Hepatocyte (in vitro differentiated cells): ENCODE measurements at regions not wholly inside any gene's neighbourhood (a gene's known extent, or its start where the extent isn't known, plus 50 kb on each side); places are given as distances from the start of the nearest gene placed in this dataset.

Experiments used
- EZH2 ChIP-seq: fragments of 200-600 bp; sonication (generic); IDR thresholded peaks from 2 replicates; pipeline ENCODE4 v1.6.1; 2016; ENCODE audit warnings: antibody characterized with exemption, mild to moderate bottlenecking, borderline replicate concordance
- EZH2phosphoT487 ChIP-seq: fragments of 200-600 bp; sonication (generic); IDR thresholded peaks from one replicate; pipeline ENCODE4 v1.6.1; 2018; ENCODE audit warnings: antibody characterized with exemption, mild to moderate bottlenecking, low read depth, moderate library complexity; ENCODE audit not compliant: unreplicated experiment, severe bottlenecking
- TF ChIP-seq, protein P1 (sequence below): fragments of 200-600 bp; sonication (generic); IDR thresholded peaks from 2 replicates; pipeline ENCODE4 v1.5.1; 2016; ENCODE audit warnings: antibody characterized with exemption, mild to moderate bottlenecking; ENCODE audit not compliant: poor library complexity

DNA sequence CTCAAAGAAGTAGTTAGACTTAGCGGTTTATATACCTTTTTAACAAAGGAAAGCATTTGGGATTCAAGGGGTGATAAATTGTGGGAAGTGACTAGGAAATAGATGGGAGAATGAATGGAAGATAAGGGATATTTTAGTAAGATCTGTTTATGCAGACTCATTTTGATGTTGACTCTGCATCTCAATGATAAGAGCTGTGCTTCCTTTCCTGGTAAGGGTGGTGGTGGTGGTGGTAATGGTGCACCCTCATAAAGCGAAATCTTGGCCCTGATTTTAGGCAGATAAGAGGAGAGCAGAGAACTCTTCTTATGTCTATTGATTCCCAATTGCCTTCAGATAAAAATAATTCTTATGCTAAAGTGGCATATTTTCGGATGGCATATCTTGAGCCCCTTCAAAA is 197.1 kb downstream of the SPRY1 start:
- TF ChIP-seq, protein P1, sequence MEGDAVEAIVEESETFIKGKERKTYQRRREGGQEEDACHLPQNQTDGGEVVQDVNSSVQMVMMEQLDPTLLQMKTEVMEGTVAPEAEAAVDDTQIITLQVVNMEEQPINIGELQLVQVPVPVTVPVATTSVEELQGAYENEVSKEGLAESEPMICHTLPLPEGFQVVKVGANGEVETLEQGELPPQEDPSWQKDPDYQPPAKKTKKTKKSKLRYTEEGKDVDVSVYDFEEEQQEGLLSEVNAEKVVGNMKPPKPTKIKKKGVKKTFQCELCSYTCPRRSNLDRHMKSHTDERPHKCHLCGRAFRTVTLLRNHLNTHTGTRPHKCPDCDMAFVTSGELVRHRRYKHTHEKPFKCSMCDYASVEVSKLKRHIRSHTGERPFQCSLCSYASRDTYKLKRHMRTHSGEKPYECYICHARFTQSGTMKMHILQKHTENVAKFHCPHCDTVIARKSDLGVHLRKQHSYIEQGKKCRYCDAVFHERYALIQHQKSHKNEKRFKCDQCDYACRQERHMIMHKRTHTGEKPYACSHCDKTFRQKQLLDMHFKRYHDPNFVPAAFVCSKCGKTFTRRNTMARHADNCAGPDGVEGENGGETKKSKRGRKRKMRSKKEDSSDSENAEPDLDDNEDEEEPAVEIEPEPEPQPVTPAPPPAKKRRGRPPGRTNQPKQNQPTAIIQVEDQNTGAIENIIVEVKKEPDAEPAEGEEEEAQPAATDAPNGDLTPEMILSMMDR: no peak
- TF ChIP-seq EZH2 (no peak), EZH2phosphoT487 (no peak)
